ENCODE measurements at regions not wholly inside any gene's neighbourhood (a gene's known extent, or its start where the extent isn't known, plus 50 kb on each side); places are given as distances from the start of the nearest gene placed in this dataset.

- DNase-seq: no peak
These were observed 74.1 kb upstream of the ANK3 start for GRCh38 chr10:60463746-60464145.

GRCh38 chr10:60461688-60462087, 72.0 kb upstream of the ANK3 start:
- DNase-seq: no peak

GRCh38 chr10:60459701-60460457, 70.2 kb upstream of the ANK3 start:
- DNase-seq: no peak

- DNase-seq: no peak
These were observed 66.4 kb upstream of the ANK3 start for GRCh38 chr10:60456053-60456452.

- DNase-seq: no peak
These were observed 64.7 kb upstream of the ANK3 start for GRCh38 chr10:60454336-60454735.

GRCh38 chr10:60453036-60453435, 63.4 kb upstream of the ANK3 start:
- DNase-seq: no peak

GRCh38 chr10:60450291-60450690, 60.6 kb upstream of the ANK3 start:
- DNase-seq: no peak

- DNase-seq: no peak
These were observed 58.6 kb upstream of the ANK3 start for GRCh38 chr10:60448246-60448645.

GRCh38 chr10:60446851-60447250, 57.2 kb upstream of the ANK3 start:
- no peak for DNase-seq

GRCh38 chr10:60446070-60446833, 56.6 kb upstream of the ANK3 start:
- DNase-seq: no peak

GRCh38 chr10:60444494-60445064, 54.9 kb upstream of the ANK3 start:
- no peak for DNase-seq

- DNase-seq: no peak
These were observed 53.7 kb upstream of the ANK3 start for GRCh38 chr10:60443346-60443745.

GRCh38 chr10:60441515-60441914, 51.8 kb upstream of the ANK3 start:
- DNase-seq: no peak

- DNase-seq: no peak
These were observed 50.0 kb upstream of the ANK3 start for GRCh38 chr10:60439641-60440040.

All from stimulated activated CD4-positive, alpha-beta T cell treated with anti-CD3 and anti-CD28 coated beads, Interleukin-1b, Interleukin-23, amount 100 ng/mL, for 48 hours (primary cell).